GM13977 (cell line): ENCODE measurements at regions not wholly inside any gene's neighbourhood (a gene's known extent, or its start where the extent isn't known, plus 50 kb on each side); places are given as distances from the start of the nearest gene placed in this dataset.

ENCODE experiments used
- DNase-seq: peaks from one replicate; pipeline ENCODE4 v3.0.0; 2012; ENCODE audit warnings: low spot score
- in situ Hi-C: fragments of 300-500 bp; cut with MboI; formaldehyde crosslinking; loops from one replicate; pipeline ENCODE4 v1.12.0; 2022; ENCODE audit warnings: low sequenced_read_pairs, low pct_unique_long_range_greater_than_20kb, mixed read lengths, inconsistent platforms; ENCODE audit not compliant: unreplicated experiment
- TF ChIP-seq, protein P1 (sequence below): IDR thresholded peaks from 2 replicates; pipeline ENCODE4 v1.5.1; 2012; ENCODE audit warnings: mild to moderate bottlenecking, control low read depth; ENCODE audit not compliant: insufficient read depth; ENCODE audit errors: extremely low read depth, missing control alignments

DNA sequence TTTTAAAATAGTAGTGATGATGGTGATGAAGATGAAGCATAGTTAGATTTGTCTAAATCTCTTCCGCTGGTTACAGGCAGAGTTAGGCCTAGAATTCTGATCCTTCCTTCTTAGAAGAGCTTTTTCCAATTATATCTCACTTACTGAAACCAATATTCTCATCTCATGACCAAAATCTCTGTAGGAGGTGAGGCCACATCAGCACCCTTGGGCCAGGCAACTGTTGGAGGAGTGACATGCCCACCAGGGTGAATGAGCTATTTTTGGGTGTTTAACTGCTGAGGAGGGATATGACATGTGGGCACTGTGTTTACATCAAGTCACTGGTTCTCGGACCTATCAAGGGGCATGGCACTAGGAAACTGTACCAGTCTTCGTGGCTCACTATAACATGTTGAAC lies 102.2 kb upstream of the SLC24A3 start:
- in situ Hi-C loops, result no loop called here
- DNase-seq, result no peak
- TF ChIP-seq, protein P1, sequence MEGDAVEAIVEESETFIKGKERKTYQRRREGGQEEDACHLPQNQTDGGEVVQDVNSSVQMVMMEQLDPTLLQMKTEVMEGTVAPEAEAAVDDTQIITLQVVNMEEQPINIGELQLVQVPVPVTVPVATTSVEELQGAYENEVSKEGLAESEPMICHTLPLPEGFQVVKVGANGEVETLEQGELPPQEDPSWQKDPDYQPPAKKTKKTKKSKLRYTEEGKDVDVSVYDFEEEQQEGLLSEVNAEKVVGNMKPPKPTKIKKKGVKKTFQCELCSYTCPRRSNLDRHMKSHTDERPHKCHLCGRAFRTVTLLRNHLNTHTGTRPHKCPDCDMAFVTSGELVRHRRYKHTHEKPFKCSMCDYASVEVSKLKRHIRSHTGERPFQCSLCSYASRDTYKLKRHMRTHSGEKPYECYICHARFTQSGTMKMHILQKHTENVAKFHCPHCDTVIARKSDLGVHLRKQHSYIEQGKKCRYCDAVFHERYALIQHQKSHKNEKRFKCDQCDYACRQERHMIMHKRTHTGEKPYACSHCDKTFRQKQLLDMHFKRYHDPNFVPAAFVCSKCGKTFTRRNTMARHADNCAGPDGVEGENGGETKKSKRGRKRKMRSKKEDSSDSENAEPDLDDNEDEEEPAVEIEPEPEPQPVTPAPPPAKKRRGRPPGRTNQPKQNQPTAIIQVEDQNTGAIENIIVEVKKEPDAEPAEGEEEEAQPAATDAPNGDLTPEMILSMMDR, result no peak

DNA sequence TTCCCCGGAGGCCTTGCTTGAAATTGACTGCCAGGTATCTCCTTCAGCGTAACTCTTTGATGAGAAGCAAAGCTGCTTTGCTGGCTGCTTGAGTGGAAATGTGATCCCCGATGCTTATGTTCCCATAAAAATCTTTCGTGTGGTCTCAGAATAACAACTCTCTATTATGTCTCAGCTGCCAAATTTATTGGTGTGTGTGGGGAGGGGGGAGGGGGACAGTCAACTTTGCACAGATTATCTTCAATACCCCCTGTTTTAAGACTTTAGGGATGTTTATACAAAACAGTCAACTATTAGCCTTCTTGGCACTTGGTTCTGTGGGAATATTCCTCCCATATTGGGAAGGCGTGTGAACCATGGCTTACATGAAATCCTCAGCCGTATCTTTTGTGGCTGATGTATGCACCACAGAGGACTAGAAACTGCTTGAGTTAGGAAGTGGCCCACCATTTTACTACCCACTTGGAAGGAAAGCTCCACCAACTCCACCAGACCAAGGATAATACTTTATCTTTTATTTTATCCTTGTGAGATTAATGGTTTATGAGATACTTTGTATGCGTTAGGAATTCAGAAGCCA lies 101.5 kb upstream of the SLC24A3 start:
- in situ Hi-C loops, result no loop called here
- DNase-seq, result no peak
- TF ChIP-seq, protein P1, result no peak

DNA sequence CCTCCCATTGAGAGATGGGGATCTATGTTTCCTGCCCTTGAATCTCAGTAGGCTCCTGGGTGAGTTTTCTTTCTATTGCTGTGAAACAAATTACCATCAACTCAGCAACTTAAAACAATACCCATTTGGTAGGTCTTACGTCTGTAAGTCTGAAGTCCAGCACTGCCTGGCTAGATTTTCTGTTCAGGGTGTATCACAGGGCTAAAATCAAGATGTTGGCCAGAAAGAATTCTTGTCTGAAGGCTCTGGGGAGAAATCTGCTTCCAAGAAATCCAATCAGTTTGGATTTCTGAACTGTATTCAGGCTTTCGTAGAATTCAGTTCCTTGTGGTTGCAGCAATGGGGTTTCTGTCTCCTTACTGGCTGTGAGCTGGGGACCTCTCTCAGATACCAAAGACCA lies 99.6 kb upstream of the SLC24A3 start:
- no peak for DNase-seq
- in situ Hi-C loops, result no loop called here
- TF ChIP-seq, protein P1, result no peak

DNA sequence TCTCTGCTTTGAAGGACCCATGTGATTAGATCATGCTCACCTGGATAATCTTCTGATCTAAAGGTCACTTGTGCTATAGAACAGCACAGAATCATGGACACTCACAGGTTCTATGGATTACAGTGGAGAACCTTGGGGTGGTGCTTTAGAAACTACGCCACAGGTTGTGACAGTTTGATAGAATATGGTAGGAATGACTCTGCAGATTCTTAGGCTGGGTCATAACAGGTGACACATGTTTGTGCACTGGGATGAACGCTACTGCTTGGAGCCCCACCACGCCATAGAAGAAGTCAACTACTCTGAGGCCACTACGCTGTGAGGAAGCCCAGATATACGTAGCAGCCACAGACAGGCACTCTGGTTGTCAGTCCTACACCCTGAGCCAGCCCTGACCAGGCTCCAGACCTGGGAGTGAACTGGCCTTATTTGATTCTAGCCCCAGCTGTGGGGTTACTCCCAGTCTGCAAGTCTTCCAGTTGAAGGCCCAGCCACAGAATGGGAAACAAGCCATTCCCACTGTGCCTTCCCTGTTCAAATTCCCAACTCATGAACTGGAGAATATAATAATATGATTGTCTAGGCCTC lies 99.0 kb upstream of the SLC24A3 start:
- no peak for DNase-seq
- in situ Hi-C loops, result no loop called here
- TF ChIP-seq, protein P1, result no peak

DNA sequence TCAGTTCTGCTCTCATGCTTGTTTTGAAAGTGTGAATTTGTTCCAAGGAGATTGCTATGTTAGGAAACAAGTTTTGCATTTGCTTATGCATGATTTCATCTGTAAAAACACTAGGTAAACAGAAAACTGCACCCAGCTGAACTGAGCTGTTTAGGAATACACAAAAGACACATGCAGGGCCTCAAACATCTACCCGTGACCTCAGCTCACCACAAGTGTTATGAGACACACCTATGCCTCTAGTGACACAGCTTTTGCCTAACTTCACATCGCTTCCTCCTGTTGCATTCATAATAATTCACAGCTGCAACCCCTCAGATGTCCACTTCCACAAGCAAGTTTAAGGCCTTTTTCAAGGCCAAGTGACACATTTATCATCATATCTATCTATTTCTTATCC lies 98.0 kb upstream of the SLC24A3 start:
- no peak for DNase-seq
- in situ Hi-C loops, result no loop called here
- TF ChIP-seq, protein P1, result no peak

DNA sequence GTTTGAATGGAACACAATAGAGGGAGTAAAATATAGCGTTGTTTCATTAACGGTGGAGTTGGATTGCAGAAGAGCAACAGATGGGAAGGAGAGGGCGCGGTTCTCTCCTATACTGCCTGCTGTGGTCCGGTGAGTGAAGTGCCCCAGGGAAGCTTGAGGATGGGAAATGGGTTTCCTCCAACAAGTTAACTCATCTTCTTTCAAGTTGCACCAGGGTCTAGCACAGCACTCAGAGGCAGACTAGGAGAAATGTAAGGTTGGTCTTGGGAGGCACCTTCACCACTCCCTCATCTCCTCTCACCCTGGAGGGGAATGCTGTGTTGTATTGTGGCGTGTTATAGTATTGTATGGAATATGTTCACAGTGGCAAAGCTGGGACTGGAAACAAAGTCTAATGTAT lies 96.9 kb upstream of the SLC24A3 start:
- no peak for DNase-seq
- TF ChIP-seq, protein P1, result no peak
- in situ Hi-C loops, result no loop called here
